ENCODE measurements at regions not wholly inside any gene's neighbourhood (a gene's known extent, or its start where the extent isn't known, plus 50 kb on each side); places are given as distances from the start of the nearest gene placed in this dataset.

GRCh38 chr2:117646872-117647271 is 167.6 kb upstream of the DDX18 start:
- H3K9me2 ChIP-seq (replicated peaks; ENCODE audit: low read length): no peaks in the 10 kb centered on the region
- ATAC-seq (no peak), DNase-seq (no peak)
- no peak overlapping the region for H3K9ac ChIP-seq (ENCODE audit: low read length)
- H3K27me3 ChIP-seq (ENCODE audit: low read length): peaks cover 6% of the 10 kb centered on the region
- H3K27ac ChIP-seq (ENCODE audit: low read length): no peak overlapping the region
- no peak overlapping the region for H3K4me2 ChIP-seq (ENCODE audit: low read length)
- no peaks in the 10 kb centered on the region for H3K9me3 ChIP-seq (ENCODE audit: low read length)
- intact Hi-C loops (cut with micrococcal nuclease): no loop called here
- H3K4me1 ChIP-seq (ENCODE audit: insufficient read depth, low read length): no peaks in the 10 kb centered on the region
- H2AFZ ChIP-seq (ENCODE audit: low read length): no peak overlapping the region
- BruUV-seq (replicated peaks): no TSS peak
- no peaks in the 10 kb centered on the region for H3F3A ChIP-seq (ENCODE audit: low read length, unreplicated experiment)
- no peak for TF ChIP-seq EZH2phosphoT487 (IDR thresholded peaks at IDR 0.05; ENCODE audit: borderline replicate concordance, low read length)
- TF ChIP-seq, protein P1, sequence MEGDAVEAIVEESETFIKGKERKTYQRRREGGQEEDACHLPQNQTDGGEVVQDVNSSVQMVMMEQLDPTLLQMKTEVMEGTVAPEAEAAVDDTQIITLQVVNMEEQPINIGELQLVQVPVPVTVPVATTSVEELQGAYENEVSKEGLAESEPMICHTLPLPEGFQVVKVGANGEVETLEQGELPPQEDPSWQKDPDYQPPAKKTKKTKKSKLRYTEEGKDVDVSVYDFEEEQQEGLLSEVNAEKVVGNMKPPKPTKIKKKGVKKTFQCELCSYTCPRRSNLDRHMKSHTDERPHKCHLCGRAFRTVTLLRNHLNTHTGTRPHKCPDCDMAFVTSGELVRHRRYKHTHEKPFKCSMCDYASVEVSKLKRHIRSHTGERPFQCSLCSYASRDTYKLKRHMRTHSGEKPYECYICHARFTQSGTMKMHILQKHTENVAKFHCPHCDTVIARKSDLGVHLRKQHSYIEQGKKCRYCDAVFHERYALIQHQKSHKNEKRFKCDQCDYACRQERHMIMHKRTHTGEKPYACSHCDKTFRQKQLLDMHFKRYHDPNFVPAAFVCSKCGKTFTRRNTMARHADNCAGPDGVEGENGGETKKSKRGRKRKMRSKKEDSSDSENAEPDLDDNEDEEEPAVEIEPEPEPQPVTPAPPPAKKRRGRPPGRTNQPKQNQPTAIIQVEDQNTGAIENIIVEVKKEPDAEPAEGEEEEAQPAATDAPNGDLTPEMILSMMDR (conservative IDR thresholded peaks at IDR 0.05; ENCODE audit: low read depth, low read length): no peak
- TF ChIP-seq EZH2 (IDR thresholded peaks at IDR 0.05; ENCODE audit: low read length, unreplicated experiment): no peak
- CTCF ChIA-PET: no interaction called here
- H3K4me3 ChIP-seq (ENCODE audit: low read length): no peak overlapping the region
- POLR2A ChIA-PET (ENCODE audit: unreplicated experiment): interaction anchor here (0.6 kb wide), 1 partner anchor 11 kb away, joined by 5 read pairs; no protein-coding TSS in a partner anchor
- H4K20me1 ChIP-seq (ENCODE audit: low read length): no peaks in the 10 kb centered on the region
- H3K36me3 ChIP-seq (ENCODE audit: low read depth, low read length): no peaks in the 10 kb centered on the region
- no peaks in the 10 kb centered on the region for H3K79me2 ChIP-seq (ENCODE audit: low read length)

GRCh38 chr2:117656546-117656945 is 157.9 kb upstream of the DDX18 start:
- Histone ChIP-seq H2AFZ (ENCODE audit: low read length) (no peak overlapping the region), H3K27ac (ENCODE audit: low read length) (no peak overlapping the region), H3K9me2 (replicated peaks; ENCODE audit: low read length) (no peaks in the 10 kb centered on the region), H3K27me3 (ENCODE audit: low read length) (no peaks in the 10 kb centered on the region), H3F3A (ENCODE audit: low read length, unreplicated experiment) (no peaks in the 10 kb centered on the region), H3K9me3 (ENCODE audit: low read length) (no peaks in the 10 kb centered on the region), H3K4me3 (ENCODE audit: low read length) (no peak overlapping the region), H3K9ac (ENCODE audit: low read length) (no peak overlapping the region), H4K20me1 (ENCODE audit: low read length) (no peaks in the 10 kb centered on the region), H3K4me2 (ENCODE audit: low read length) (no peak overlapping the region), H3K36me3 (ENCODE audit: low read depth, low read length) (no peaks in the 10 kb centered on the region), H3K79me2 (ENCODE audit: low read length) (no peaks in the 10 kb centered on the region), H3K4me1 (ENCODE audit: insufficient read depth, low read length) (no peaks in the 10 kb centered on the region)
- BruUV-seq (replicated peaks): no TSS peak
- CTCF ChIA-PET: no interaction called here
- DNase-seq (no peak), ATAC-seq (no peak)
- POLR2A ChIA-PET (ENCODE audit: unreplicated experiment): no interaction called here
- intact Hi-C loops (cut with micrococcal nuclease): no loop called here
- TF ChIP-seq, protein P1 (conservative IDR thresholded peaks at IDR 0.05; ENCODE audit: low read depth, low read length): no peak
- TF ChIP-seq EZH2phosphoT487 (IDR thresholded peaks at IDR 0.05; ENCODE audit: borderline replicate concordance, low read length) (no peak), EZH2 (IDR thresholded peaks at IDR 0.05; ENCODE audit: low read length, unreplicated experiment) (no peak)

GRCh38 chr2:117661619-117662018 is 152.9 kb upstream of the DDX18 start:
- Histone ChIP-seq H3F3A (ENCODE audit: low read length, unreplicated experiment) (no peaks in the 10 kb centered on the region), H3K9me2 (replicated peaks; ENCODE audit: low read length) (no peaks in the 10 kb centered on the region), H3K4me2 (ENCODE audit: low read length) (no peak overlapping the region), H3K4me3 (ENCODE audit: low read length) (no peak overlapping the region), H3K36me3 (ENCODE audit: low read depth, low read length) (no peaks in the 10 kb centered on the region), H3K4me1 (ENCODE audit: insufficient read depth, low read length) (no peaks in the 10 kb centered on the region), H4K20me1 (ENCODE audit: low read length) (no peaks in the 10 kb centered on the region), H3K27ac (ENCODE audit: low read length) (no peak overlapping the region), H3K27me3 (ENCODE audit: low read length) (peaks cover 8% of the 10 kb centered on the region; the same call in 1 of the 2 replicates), H2AFZ (ENCODE audit: low read length) (no peak overlapping the region), H3K9ac (ENCODE audit: low read length) (no peak overlapping the region), H3K79me2 (ENCODE audit: low read length) (no peaks in the 10 kb centered on the region), H3K9me3 (ENCODE audit: low read length) (no peaks in the 10 kb centered on the region)
- ChIA-PET CTCF (no interaction called here), POLR2A (ENCODE audit: unreplicated experiment) (no interaction called here)
- intact Hi-C loops (cut with micrococcal nuclease): no loop called here
- no TSS peak for BruUV-seq (replicated peaks)
- DNase-seq (no peak), ATAC-seq (no peak)
- no peak for TF ChIP-seq EZH2 (IDR thresholded peaks at IDR 0.05; ENCODE audit: low read length, unreplicated experiment)
- TF ChIP-seq EZH2phosphoT487 (IDR thresholded peaks at IDR 0.05; ENCODE audit: borderline replicate concordance, low read length): no peak
- TF ChIP-seq, protein P1 (conservative IDR thresholded peaks at IDR 0.05; ENCODE audit: low read depth, low read length): no peak

Measured in PC-3 (cell line).